OCI-LY1 (cell line): ENCODE measurements at regions not wholly inside any gene's neighbourhood (a gene's known extent, or its start where the extent isn't known, plus 50 kb on each side); places are given as distances from the start of the nearest gene placed in this dataset.

Experiments used
- H2AFZ ChIP-seq: fragments of 200-600 bp; sonication (generic), shearing (Covaris generic); 2 replicates; pipeline ENCODE4 v1.6.0; 2014; ENCODE audit warnings: antibody characterized with exemption, mild to moderate bottlenecking, low read length
- H3F3A ChIP-seq: fragments of 200-600 bp; sonication (generic), shearing (Covaris generic); 2 replicates; pipeline ENCODE4 v1.6.0; 2014; ENCODE audit warnings: mild to moderate bottlenecking, antibody characterized with exemption, low read length, moderate library complexity; ENCODE audit not compliant: insufficient read depth
- H3K27ac ChIP-seq: fragments of 200-600 bp; sonication (generic); 2 replicates; pipeline ENCODE4 v1.5.1; 2014; ENCODE audit warnings: low read length, mixed run types, mild to moderate bottlenecking, low read depth; ENCODE audit not compliant: poor library complexity, severe bottlenecking
- H3K27me3 ChIP-seq: fragments of 200-600 bp; sonication (generic); 2 replicates; pipeline ENCODE4 v1.6.0; 2014; ENCODE audit warnings: antibody characterized with exemption, mild to moderate bottlenecking, low read length, moderate library complexity; ENCODE audit not compliant: insufficient read depth
- H3K36me3 ChIP-seq: fragments of 200-600 bp; sonication (generic); 2 replicates; pipeline ENCODE4 v1.6.1; 2014; ENCODE audit warnings: mild to moderate bottlenecking, antibody characterized with exemption, low read length, moderate library complexity, mixed read lengths; ENCODE audit not compliant: insufficient read depth
- H3K4me1 ChIP-seq: fragments of 200-600 bp; sonication (generic); 2 replicates; pipeline ENCODE4 v1.5.1; 2014; ENCODE audit warnings: mild to moderate bottlenecking, low read length, moderate library complexity; ENCODE audit not compliant: insufficient read depth, severe bottlenecking
- H3K4me2 ChIP-seq: fragments of 200-600 bp; sonication (generic), shearing (Covaris generic); 2 replicates; pipeline ENCODE4 v1.6.1; 2014; ENCODE audit warnings: low read length
- H3K4me3 ChIP-seq: fragments of 200-600 bp; sonication (generic); 2 replicates; pipeline ENCODE4 v1.5.1; 2014; ENCODE audit warnings: low read length, low read depth, mild to moderate bottlenecking, mixed read lengths; ENCODE audit not compliant: poor library complexity, severe bottlenecking
- H3K79me2 ChIP-seq: fragments of 200-600 bp; shearing (Covaris generic); 2 replicates; pipeline ENCODE4 v1.6.1; 2016; ENCODE audit warnings: mixed run types, low read length, mixed read lengths; ENCODE audit not compliant: insufficient read depth
- H3K9ac ChIP-seq: fragments of 200-600 bp; sonication (generic), shearing (Covaris generic); 2 replicates; pipeline ENCODE4 v1.6.1; 2014; ENCODE audit warnings: mild to moderate bottlenecking, low read length, mixed read lengths
- H3K9me2 ChIP-seq: fragments of 200-600 bp; sonication (generic), shearing (Covaris generic); 2 replicates; pipeline ENCODE4 v1.6.1; 2014; ENCODE audit warnings: low read depth, mild to moderate bottlenecking, low read length, mixed read lengths
- H3K9me3 ChIP-seq: fragments of 200-600 bp; shearing (Covaris generic); 2 replicates; pipeline ENCODE4 v1.6.1; 2014; ENCODE audit warnings: low read length, mixed read lengths
- H4K20me1 ChIP-seq: fragments of 200-600 bp; sonication (generic), shearing (Covaris generic); 2 replicates; pipeline ENCODE4 v1.6.0; 2016; ENCODE audit warnings: mild to moderate bottlenecking, low read length; ENCODE audit not compliant: insufficient read depth
- EZH2 ChIP-seq: fragments of 200-600 bp; sonication (generic), shearing (Covaris generic); IDR thresholded peaks from 2 replicates; pipeline ENCODE4 v1.8.0; 2017; ENCODE audit warnings: borderline replicate concordance, mixed run types, mild to moderate bottlenecking, antibody characterized with exemption, low read length, moderate library complexity, mixed read lengths
- TF ChIP-seq, protein P1 (sequence below): fragments of 200-600 bp; sonication (generic), shearing (Covaris generic); IDR thresholded peaks from 2 replicates; pipeline ENCODE4 v1.5.1; 2017; ENCODE audit warnings: mild to moderate bottlenecking, antibody characterized with exemption, low read length, moderate library complexity, mixed read lengths

DNA sequence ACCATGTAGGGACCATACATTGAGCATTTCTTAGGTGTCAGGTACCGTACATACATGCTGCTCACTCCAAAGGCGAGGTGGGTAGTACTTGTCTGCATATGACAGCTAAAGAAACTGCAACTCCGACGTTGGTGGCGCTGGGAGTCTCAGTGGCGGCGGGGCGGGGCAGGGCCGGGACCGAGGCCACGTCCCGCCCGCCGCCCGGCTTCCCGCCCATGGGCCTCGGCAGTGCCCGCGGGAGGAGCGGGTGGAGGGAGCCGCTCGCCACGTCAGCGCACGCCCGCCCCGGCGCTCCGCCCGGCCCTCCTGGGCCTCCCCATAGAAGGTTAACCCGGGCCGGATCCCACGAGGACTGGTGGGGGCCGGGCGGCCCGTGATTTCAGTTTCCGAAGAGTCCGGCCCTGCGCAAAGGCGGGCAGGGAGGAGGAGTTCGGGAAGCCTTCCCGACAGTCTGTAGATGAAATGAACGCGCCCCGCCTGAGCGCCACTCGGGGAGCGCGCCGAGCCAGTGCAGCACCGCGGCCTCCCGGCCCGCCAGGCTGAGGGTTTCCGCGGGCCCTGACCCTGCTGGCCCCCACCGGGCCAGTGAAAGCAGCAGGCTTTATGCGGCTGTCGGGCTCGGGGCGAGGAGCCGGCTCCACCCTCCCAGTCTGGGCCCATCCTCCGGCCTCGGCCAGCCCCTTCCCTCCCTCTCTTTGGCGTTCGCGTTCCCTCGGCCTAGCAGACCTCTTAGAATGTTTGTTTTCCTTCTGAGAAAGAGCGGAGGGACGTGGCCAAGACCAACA lies 119.9 kb upstream of the JUN start:
- Histone ChIP-seq H3K9me3 (no peaks in the 10 kb centered on the region), H3K4me3 (peak overlapping the region; percentile 52), H3K36me3 (no peaks in the 10 kb centered on the region), H3K9me2 (no peaks in the 10 kb centered on the region), H3K79me2 (no peaks in the 10 kb centered on the region), H3F3A (no peaks in the 10 kb centered on the region), H4K20me1 (no peaks in the 10 kb centered on the region), H3K27ac (no peak overlapping the region), H2AFZ (no peak overlapping the region), H3K27me3 (no peaks in the 10 kb centered on the region; the same call in 1 of the 2 replicates), H3K4me2 (peak overlapping the region; percentile 53), H3K9ac (peak overlapping the region; percentile 33; the same call in 1 of the 2 replicates), H3K4me1 (peaks cover 6% of the 10 kb centered on the region)
- TF ChIP-seq, protein P1, sequence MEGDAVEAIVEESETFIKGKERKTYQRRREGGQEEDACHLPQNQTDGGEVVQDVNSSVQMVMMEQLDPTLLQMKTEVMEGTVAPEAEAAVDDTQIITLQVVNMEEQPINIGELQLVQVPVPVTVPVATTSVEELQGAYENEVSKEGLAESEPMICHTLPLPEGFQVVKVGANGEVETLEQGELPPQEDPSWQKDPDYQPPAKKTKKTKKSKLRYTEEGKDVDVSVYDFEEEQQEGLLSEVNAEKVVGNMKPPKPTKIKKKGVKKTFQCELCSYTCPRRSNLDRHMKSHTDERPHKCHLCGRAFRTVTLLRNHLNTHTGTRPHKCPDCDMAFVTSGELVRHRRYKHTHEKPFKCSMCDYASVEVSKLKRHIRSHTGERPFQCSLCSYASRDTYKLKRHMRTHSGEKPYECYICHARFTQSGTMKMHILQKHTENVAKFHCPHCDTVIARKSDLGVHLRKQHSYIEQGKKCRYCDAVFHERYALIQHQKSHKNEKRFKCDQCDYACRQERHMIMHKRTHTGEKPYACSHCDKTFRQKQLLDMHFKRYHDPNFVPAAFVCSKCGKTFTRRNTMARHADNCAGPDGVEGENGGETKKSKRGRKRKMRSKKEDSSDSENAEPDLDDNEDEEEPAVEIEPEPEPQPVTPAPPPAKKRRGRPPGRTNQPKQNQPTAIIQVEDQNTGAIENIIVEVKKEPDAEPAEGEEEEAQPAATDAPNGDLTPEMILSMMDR: no peak
- TF ChIP-seq EZH2: no peak

DNA sequence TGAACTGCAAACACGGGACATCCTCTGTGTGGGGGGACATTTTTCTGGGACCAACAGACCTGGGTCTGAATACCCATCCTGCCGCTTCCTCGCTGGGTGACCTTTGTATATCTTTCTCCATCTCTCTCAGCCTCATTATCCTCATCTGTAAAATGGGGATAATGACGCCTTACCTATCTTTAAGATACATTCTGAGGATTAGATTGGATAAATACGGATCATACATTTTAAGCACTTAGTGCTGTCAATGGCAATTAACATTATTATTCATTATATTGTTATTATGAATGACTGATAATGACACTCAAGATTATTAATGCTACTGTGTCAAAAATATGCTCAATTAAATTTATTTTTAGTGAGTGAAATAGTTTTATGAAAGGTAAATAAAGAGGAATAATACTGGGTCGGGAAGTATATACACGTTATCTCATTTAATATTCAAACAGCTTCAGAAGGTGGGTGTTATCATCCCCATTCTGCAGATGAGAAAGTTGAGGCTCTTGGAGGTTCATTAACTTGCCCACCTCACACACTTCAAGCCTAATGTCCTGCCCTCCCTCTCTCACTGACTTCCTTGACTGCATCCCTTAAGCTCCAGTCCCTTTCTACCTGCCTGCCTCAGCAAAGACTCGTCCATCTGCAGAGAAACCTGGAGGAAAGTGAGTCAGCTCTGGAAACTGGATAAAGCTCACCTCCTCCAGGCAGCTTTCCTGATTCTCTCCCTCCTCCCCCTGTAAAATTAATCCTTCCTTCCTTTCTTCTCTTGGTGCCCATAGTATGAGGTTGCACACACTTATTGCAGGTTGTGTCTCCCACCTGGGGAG lies 120.7 kb upstream of the JUN start:
- Histone ChIP-seq H3K27me3 (no peaks in the 10 kb centered on the region; the same call in 1 of the 2 replicates), H3K27ac (no peak overlapping the region), H3F3A (no peaks in the 10 kb centered on the region), H3K9me2 (no peaks in the 10 kb centered on the region), H3K9me3 (no peaks in the 10 kb centered on the region), H3K4me3 (peak overlapping the region; percentile 52), H3K79me2 (no peaks in the 10 kb centered on the region), H3K36me3 (no peaks in the 10 kb centered on the region), H3K4me2 (peak overlapping the region; percentile 53; the same call in 1 of the 2 replicates), H2AFZ (no peak overlapping the region), H3K4me1 (peaks cover 6% of the 10 kb centered on the region), H4K20me1 (no peaks in the 10 kb centered on the region), H3K9ac (no peak overlapping the region)
- TF ChIP-seq, protein P1: no peak
- no peak for TF ChIP-seq EZH2

DNA sequence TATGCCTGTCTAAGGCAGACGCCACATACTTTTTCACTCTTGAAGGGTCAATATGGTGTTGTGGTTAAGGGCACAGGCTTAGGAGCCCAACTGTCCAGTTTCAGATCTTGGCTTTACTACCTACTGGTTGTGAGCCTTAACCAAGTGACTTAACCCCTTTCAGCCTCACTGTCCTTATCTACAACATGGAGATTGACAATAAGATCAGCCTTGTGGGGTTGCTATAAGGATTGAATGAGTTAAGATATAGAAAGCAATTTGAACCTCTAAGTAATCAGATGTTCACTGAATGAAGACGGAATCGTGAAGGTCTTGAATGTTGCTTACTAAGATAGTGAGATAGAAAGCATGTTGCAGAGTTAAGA lies 121.3 kb upstream of the JUN start:
- Histone ChIP-seq H3K4me1 (peaks cover 6% of the 10 kb centered on the region), H3K27ac (no peak overlapping the region), H2AFZ (no peak overlapping the region)

More for the DNA sequence above, 121.3 kb upstream of the JUN start:
- no peaks in the 10 kb centered on the region; the same call in 1 of the 2 replicates for H3K27me3 ChIP-seq
- H3K9me2 ChIP-seq: no peaks in the 10 kb centered on the region
- TF ChIP-seq, protein P1: no peak
- no peak for TF ChIP-seq EZH2
- H3F3A ChIP-seq: no peaks in the 10 kb centered on the region
- H3K79me2 ChIP-seq: no peaks in the 10 kb centered on the region
- H3K4me2 ChIP-seq: no peak overlapping the region
- H3K36me3 ChIP-seq: no peaks in the 10 kb centered on the region
- no peaks in the 10 kb centered on the region for H4K20me1 ChIP-seq
- H3K9ac ChIP-seq: no peak overlapping the region
- H3K9me3 ChIP-seq: no peaks in the 10 kb centered on the region
- H3K4me3 ChIP-seq: no peak overlapping the region
